ENCODE measurements at regions not wholly inside any gene's neighbourhood (a gene's known extent, or its start where the extent isn't known, plus 50 kb on each side); places are given as distances from the start of the nearest gene placed in this dataset.

DNA sequence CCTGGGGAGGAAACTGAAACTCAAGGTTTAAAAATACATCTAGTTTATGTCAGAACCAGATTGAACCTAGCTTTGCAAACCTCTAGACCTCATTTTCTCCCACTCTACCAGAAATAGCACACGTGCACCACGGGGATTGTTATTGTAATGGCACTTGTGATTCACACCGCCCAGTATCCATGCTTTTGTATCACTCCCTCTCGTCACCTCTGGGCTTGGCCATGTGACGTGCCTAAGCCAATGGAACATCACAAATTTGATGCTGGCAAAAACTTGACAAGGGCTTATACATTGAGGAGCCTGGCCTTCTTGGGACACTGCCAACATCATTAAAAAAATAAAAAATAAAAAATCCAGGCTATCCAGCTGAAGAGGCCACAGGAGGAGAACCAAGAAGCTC, 495.8 kb upstream of the POU3F3 start:
- TF ChIP-seq GATA3 (IDR thresholded peaks at IDR 0.05; ENCODE audit: low read depth, low read length) (no peak), GATA2 (IDR thresholded peaks at IDR 0.05; ENCODE audit: low read depth, low read length) (no peak)
